Left lobe of liver (tissue), 2 donors: ENCODE measurements at regions not wholly inside any gene's neighbourhood (a gene's known extent, or its start where the extent isn't known, plus 50 kb on each side); places are given as distances from the start of the nearest gene placed in this dataset.

Experiments
- ATAC-seq: fragments of 200-7000 bp; cut with Tn5 transposase; one replicate; pipeline ENCODE4 v1.9.1; 2020; ENCODE audit warnings: mild to moderate bottlenecking, moderate library complexity
- DNase-seq: peaks from one replicate; pipeline ENCODE4 v3.0.0-alpha.2; 2020; ENCODE audit warnings: low spot score
- donor health status: DM: no; HTN: no; CAD: no; lungs with moderate emphysema.
- donor health status: DM: no; HTN: yes; CAD: no.

DNA sequence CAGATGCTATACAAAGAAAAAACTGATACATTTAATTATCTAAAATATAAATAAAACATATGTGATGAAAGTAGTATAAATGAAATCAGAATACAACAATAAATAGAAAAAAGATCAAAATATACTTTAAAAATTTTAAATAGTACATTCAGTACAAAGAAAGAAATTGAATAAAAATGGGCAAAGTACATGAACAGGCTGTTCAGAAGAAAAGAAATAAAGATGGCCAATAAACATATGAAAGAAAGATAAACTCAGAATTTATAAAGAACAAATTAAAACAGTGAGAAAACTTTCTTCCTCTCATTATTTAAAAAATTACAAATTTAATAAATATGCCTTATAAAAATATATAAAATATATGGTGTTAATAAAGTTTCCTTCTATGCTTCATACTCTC, 50.5 kb upstream of the AMOTL1 start:
- no peak for ATAC-seq
- DNase-seq = no peak
